K562 (cell line): ENCODE measurements at regions not wholly inside any gene's neighbourhood (a gene's known extent, or its start where the extent isn't known, plus 50 kb on each side); places are given as distances from the start of the nearest gene placed in this dataset.
"Not testable (repeated sequence)": the region's sequence is repeated elsewhere in the genome, so short reads cannot be mapped to it uniquely, and the experiment has no call there.

ENCODE experiments used
- ATAC-seq: fragments of 200-7000 bp; cut with Tn5 transposase; 3 replicates; pipeline ENCODE4 v1.9.1; 2020; ENCODE audit warnings: moderate library complexity
- BruUV-seq: library from RNA; stranded (reverse); fragments of 400-500 nt; replicated peaks from 2 replicates; lab custom pipeline; 2021; lab: Mats Ljungman, UMichigan
- CTCF ChIA-PET: fragments of 300-600 bp; formaldehyde crosslinking; extraction: SDS; loops from one replicate; lab custom pipeline; 2021; ENCODE audit warnings: low intra/inter-chr PET ratio; lab: Yijun Ruan, JAX
- POLR2A ChIA-PET: fragments of 300-600, 350-650 bp; sonication (Branson Sonifier 250); formaldehyde crosslinking; extraction: SDS; loops from one replicate; lab custom pipeline; 2021; ENCODE audit warnings: antibody characterized with exemption, inconsistent platforms; lab: Yijun Ruan, JAX
- DNase-seq, 4 experiments: peaks; one replicate each; pipeline versions ENCODE4 v3.0.0 to v3.0.0-alpha.2; 2011 to 2018; ENCODE audit warnings: low spot score in 3 of 4, mixed read lengths in 3 of 4; ENCODE audit errors: extremely low read depth in 1 of 4
- FAIRE-seq: peaks from 2 replicates; lab custom pipeline; 2011; peaks lifted over from hg19 to GRCh38; lab: Jason Lieb, UNC
- H2AFZ ChIP-seq: 2 replicates; pipeline ENCODE4 v1.6.0; 2011; ENCODE audit warnings: low read depth, low read length, control low read depth, inconsistent platforms
- H3K27ac ChIP-seq: fragments of 200-600 bp; 3 replicates; pipeline ENCODE4 v1.8.0; 2011; ENCODE audit warnings: low read depth, mild to moderate bottlenecking, control low read depth, inconsistent platforms, low read length, moderate library complexity, mixed read lengths; ENCODE audit errors: extremely low read depth
- H3K27me3 ChIP-seq, 2 experiments: fragments of 300-600 bp in 1 of 2; 2 replicates in 1 of 2; 3 replicates in 1 of 2; pipeline versions ENCODE4 v1.6.0 to v1.8.0; 2011; ENCODE audit warnings: inconsistent platforms in 2 of 2, low read length in 2 of 2, mild to moderate bottlenecking in 1 of 2, mixed read lengths in 1 of 2, moderate library complexity in 1 of 2; ENCODE audit not compliant: control insufficient read depth in 2 of 2, insufficient read depth in 2 of 2
- H3K36me3 ChIP-seq: fragments of 300-600 bp; 3 replicates; pipeline ENCODE4 v1.8.0; 2011; ENCODE audit warnings: mild to moderate bottlenecking, low read length, inconsistent platforms; ENCODE audit not compliant: control insufficient read depth, insufficient read depth
- H3K4me1 ChIP-seq, 2 experiments: fragments of 200-600 bp in 1 of 2; replicated peaks in 1 of 2; 2 replicates in 1 of 2; 3 replicates in 1 of 2; pipeline versions ENCODE4 v1.5.1 to v1.8.0; 2011; ENCODE audit warnings: inconsistent platforms in 2 of 2, low read length in 2 of 2, mild to moderate bottlenecking in 1 of 2, mixed read lengths in 1 of 2, moderate library complexity in 1 of 2; ENCODE audit not compliant: control insufficient read depth in 2 of 2, insufficient read depth in 2 of 2
- H3K4me2 ChIP-seq: 2 replicates; pipeline ENCODE4 v1.6.1; 2011; ENCODE audit warnings: low read length, control low read depth, inconsistent platforms, mixed read lengths; ENCODE audit not compliant: insufficient read depth
- H3K4me3 ChIP-seq: fragments of 200-600 bp; sonication (generic), shearing (Covaris generic); 2 replicates; pipeline ENCODE4 v1.5.1; 2016; ENCODE audit warnings: control low read depth, inconsistent platforms
- H3K79me2 ChIP-seq: fragments of 200-600 bp; 3 replicates; pipeline ENCODE4 v1.8.0; 2011; ENCODE audit warnings: low read length, inconsistent platforms; ENCODE audit not compliant: control insufficient read depth, insufficient read depth
- H3K9ac ChIP-seq, 2 experiments: 2 replicates each; pipeline versions ENCODE4 v1.6.0 to v1.6.1; 2011; ENCODE audit warnings: low read depth in 2 of 2, low read length in 2 of 2, control low read depth in 1 of 2, inconsistent platforms in 1 of 2, mild to moderate bottlenecking in 1 of 2, mixed read lengths in 1 of 2; ENCODE audit not compliant: insufficient read depth in 1 of 2
- H3K9me1 ChIP-seq: one replicate; pipeline ENCODE4 v1.6.0; 2011; ENCODE audit warnings: inconsistent platforms, mild to moderate bottlenecking, low read length, moderate library complexity; ENCODE audit not compliant: control insufficient read depth, insufficient read depth
- H3K9me3 ChIP-seq: replicated peaks from 2 replicates; pipeline ENCODE4 v1.5.1; 2011; ENCODE audit warnings: low read depth, low read length, inconsistent platforms; ENCODE audit not compliant: control insufficient read depth, insufficient read depth
- H4K20me1 ChIP-seq: replicated peaks from 2 replicates; pipeline ENCODE4 v1.6.1; 2011; ENCODE audit warnings: low read length, inconsistent platforms, mixed read lengths; ENCODE audit not compliant: control insufficient read depth, insufficient read depth
- CLOCK ChIP-seq: fragments of 250-450 bp; sonication (Bioruptor Pico); IDR thresholded peaks from 2 replicates; pipeline ENCODE4 v1.4.0; 2020; ENCODE audit warnings: mild to moderate bottlenecking, moderate library complexity, borderline replicate concordance
- MAFF ChIP-seq: IDR thresholded peaks from 2 replicates; pipeline ENCODE4 v1.6.1; 2012; ENCODE audit warnings: low read length, improper control_type of control experiment
- MAZ ChIP-seq, 2 experiments: fragments of 450-650 bp in 1 of 2; sonication (generic) in 1 of 2; formaldehyde crosslinking; IDR thresholded peaks in 1 of 2; conservative IDR thresholded peaks in 1 of 2; 2 replicates each; pipeline versions ENCODE4 v1.4.0 to v1.5.0; 2020; ENCODE audit warnings: mild to moderate bottlenecking in 1 of 2, missing genetic modification reagents in 1 of 2
- NCOR1 ChIP-seq: fragments of 450-650 bp; IDR thresholded peaks from 2 replicates; pipeline ENCODE4 v1.6.1; 2016; ENCODE audit warnings: mild to moderate bottlenecking, moderate library complexity
- NR4A1 ChIP-seq, 2 experiments: fragments of 250-450 bp in 1 of 2; fragments of 450-650 bp in 1 of 2; sonication (Bioruptor Pico) in 1 of 2; IDR thresholded peaks; 2 replicates each; pipeline versions ENCODE4 v1.4.0 to v1.6.1; 2016 to 2020; ENCODE audit warnings: mild to moderate bottlenecking in 2 of 2, missing compliant biosample characterization in 1 of 2, missing genetic modification characterization in 1 of 2, moderate library complexity in 1 of 2
- WGBS: fragments of 100-300 bp; shearing (Covaris generic); methylation state at CpG from one replicate; pipeline ENCODE4 v1.1.6; 2016; ENCODE audit warnings: low coverage, mixed read lengths; ENCODE audit not compliant: insufficient coverage; ENCODE audit errors: missing lambda C conversion rate; 5-methylcytosine and 5-hydroxymethylcytosine counted together
- in situ Hi-C: fragments of 300-500 bp; cut with MboI; formaldehyde crosslinking; loops from 4 replicates; pipeline ENCODE4 v1.15.0; 2018; ENCODE audit warnings: inconsistent platforms, mixed read lengths
- intact Hi-C: fragments of 100-400 bp; cut with micrococcal nuclease; formaldehyde crosslinking; loops from 2 replicates; pipeline ENCODE4 v1.14.2; 2022

DNA sequence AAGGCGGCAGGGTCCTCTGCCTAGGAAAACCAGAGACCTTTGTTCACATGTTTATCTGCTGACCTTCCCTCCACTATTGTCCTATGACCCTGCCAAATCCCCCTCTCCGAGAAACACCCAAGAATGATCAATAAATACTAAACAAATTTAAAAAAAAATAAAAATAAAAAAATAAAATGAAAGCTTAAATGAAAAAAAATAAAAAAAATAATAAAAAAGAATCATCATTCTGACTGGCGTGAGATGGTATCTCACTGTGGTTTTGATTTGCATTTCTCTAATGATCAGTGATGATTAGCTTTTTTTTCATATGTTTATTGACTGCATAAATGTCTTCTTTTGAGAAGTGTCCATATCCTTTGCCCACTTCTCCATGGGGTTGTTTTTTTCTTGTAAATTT lies 74.5 kb upstream of the LSAMP start:
- in situ Hi-C loops, H3K4me3 ChIP-seq, H3K9me3 ChIP-seq, H3K36me3 ChIP-seq, H3K4me2 ChIP-seq, POLR2A ChIA-PET, BruUV-seq, H3K9ac ChIP-seq, intact Hi-C loops, H2AFZ ChIP-seq, H3K27ac ChIP-seq, H3K79me2 ChIP-seq, H3K4me1 ChIP-seq, H3K27me3 ChIP-seq, ATAC-seq, H4K20me1 ChIP-seq, FAIRE-seq, H3K9me1 ChIP-seq, DNase-seq: not testable (repeated sequence)
- CTCF ChIA-PET = interaction anchor here (0.7 kb wide), 1 partner anchor 68 kb away, joined by 3 read pairs; no protein-coding TSS in a partner anchor
- WGBS = 0% methylated on average over 1 of the region's 3 CpGs

DNA sequence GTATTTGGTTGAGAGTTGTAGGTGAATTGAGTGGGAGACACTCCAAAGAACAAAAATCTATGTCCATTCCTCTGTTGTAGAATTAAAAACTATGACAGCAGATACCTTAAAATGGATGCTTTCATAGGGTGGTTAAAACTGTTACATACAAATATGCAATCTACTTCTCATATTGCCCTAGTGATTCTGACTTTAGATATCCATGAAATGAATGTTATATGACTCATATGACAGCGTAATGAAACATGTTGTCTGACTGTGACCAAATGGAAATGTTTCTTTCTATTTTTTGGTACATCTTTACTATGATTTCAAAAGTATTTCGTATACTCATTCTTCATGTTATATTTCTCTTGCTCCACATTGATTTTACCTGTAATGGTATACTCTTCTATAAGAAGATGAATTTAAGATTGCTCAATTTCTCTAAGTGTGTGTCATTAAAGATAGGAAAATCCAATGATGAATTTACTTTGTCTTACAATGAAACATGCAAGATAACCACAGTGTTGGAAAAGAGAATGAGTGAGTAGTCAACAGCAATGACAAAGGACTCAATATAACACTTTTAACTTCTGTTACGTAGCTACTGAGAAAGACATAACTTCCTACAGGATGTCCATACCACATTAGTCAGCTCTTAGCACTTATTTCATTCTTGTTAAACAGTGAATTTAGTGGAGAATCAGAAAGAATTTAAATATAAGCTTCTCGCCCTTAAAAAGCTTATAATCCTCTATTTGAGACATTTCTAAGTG lies 79.3 kb upstream of the LSAMP start:
- Histone ChIP-seq H4K20me1 (no peaks in the 10 kb centered on the region), H3K79me2 (no peaks in the 10 kb centered on the region), H3K36me3 (no peaks in the 10 kb centered on the region), H3K9me3 (no peaks in the 10 kb centered on the region), H3K4me2 (no peak overlapping the region), H2AFZ (no peak overlapping the region), H3K9ac (no peak overlapping the region), H3K27ac (no peak overlapping the region), H3K9me1 (no peaks in the 10 kb centered on the region), H3K27me3 (no peaks in the 10 kb centered on the region), H3K4me1 (no peaks in the 10 kb centered on the region), H3K4me3 (no peak overlapping the region)
- no TSS peak for BruUV-seq
- ChIA-PET CTCF (no interaction called here), POLR2A (no interaction called here)
- no peak for TF ChIP-seq MAFF
- TF ChIP-seq CLOCK (CRISPR knock-in tag) = no peak
- no peak for TF ChIP-seq NR4A1 (CRISPR knock-in tag; IDR thresholded peaks at IDR 0.05)
- no peak for TF ChIP-seq NR4A1 (tag; IDR thresholded peaks at IDR 0.05)
- no peak for TF ChIP-seq NCOR1
- TF ChIP-seq MAZ (CRISPR knock-in tag; conservative IDR thresholded peaks at IDR 0.05 in 1 of 2, IDR thresholded peaks at IDR 0.05 in 1 of 2) = no peak
- FAIRE-seq (no peak), ATAC-seq (no peak), DNase-seq (no peak)
- WGBS = 5% methylated on average over 4 of the region's 4 CpGs
- intact Hi-C loops = no loop called here
- in situ Hi-C loops = no loop called here
